ENCODE measurements at regions not wholly inside any gene's neighbourhood (a gene's known extent, or its start where the extent isn't known, plus 50 kb on each side); places are given as distances from the start of the nearest gene placed in this dataset.
A peak's percentile ranks its signal among the peaks of the same experiment; 100 is the strongest.

DNA sequence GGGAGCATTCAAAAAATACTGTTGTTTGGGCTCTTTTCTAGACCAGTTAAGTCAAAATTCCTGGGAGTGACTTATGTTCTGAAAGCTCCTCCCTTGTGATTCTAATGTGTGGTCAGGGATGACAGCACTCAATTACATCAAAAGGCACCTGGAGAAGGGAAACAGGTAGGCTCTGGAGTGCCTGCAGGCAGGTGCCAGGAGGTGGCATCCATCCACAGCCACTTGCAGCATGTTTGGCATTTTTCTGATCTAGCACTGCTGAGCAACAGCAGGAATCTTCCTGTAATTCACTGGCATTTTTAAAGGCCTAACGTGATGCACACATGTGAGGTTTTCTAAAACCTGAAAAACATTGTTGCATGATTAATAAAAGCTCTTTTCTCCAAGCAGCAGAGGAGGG is 94.6 kb downstream of the CCNA1 start:
- H3K27ac ChIP-seq = no peak overlapping the region
- H3K27me3 ChIP-seq = no peaks in the 10 kb centered on the region
- peaks cover under 1 to 3% of the 10 kb centered on the region in 2 donors for H3K4me1 ChIP-seq
- H3K36me3 ChIP-seq = no peaks in the 10 kb centered on the region
- DNase-seq (no peak), ATAC-seq (peak; percentile 68)
- intact Hi-C loops (cut with DNase I) = no loop called here
- TF ChIP-seq, protein P1, sequence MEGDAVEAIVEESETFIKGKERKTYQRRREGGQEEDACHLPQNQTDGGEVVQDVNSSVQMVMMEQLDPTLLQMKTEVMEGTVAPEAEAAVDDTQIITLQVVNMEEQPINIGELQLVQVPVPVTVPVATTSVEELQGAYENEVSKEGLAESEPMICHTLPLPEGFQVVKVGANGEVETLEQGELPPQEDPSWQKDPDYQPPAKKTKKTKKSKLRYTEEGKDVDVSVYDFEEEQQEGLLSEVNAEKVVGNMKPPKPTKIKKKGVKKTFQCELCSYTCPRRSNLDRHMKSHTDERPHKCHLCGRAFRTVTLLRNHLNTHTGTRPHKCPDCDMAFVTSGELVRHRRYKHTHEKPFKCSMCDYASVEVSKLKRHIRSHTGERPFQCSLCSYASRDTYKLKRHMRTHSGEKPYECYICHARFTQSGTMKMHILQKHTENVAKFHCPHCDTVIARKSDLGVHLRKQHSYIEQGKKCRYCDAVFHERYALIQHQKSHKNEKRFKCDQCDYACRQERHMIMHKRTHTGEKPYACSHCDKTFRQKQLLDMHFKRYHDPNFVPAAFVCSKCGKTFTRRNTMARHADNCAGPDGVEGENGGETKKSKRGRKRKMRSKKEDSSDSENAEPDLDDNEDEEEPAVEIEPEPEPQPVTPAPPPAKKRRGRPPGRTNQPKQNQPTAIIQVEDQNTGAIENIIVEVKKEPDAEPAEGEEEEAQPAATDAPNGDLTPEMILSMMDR (IDR thresholded peaks at IDR 0.05) = no peak
- H3K4me3 ChIP-seq = no peak overlapping the region
- H3K9me3 ChIP-seq = no peaks in the 10 kb centered on the region

DNA sequence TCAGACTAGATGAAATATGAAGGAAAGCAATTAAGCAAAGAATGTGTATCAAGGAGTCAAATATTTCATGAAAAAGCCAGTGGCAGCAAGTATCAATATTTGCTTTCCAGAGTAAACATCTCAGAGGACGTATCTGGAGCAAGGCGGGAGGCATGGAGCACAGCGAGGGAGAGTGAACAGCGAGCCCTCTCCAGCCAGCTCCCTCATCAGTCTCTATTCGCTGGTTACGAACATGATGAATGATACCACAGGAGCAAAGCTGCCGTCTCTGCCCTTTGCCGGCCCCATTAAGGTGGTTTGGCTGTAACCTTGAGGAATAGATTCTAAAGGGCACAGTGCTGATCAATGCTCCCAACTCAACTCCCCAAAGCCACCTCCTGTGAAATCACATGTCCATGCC is 95.8 kb downstream of the CCNA1 start:
- H3K9me3 ChIP-seq = no peaks in the 10 kb centered on the region
- ATAC-seq = peak; percentile 57

DNA sequence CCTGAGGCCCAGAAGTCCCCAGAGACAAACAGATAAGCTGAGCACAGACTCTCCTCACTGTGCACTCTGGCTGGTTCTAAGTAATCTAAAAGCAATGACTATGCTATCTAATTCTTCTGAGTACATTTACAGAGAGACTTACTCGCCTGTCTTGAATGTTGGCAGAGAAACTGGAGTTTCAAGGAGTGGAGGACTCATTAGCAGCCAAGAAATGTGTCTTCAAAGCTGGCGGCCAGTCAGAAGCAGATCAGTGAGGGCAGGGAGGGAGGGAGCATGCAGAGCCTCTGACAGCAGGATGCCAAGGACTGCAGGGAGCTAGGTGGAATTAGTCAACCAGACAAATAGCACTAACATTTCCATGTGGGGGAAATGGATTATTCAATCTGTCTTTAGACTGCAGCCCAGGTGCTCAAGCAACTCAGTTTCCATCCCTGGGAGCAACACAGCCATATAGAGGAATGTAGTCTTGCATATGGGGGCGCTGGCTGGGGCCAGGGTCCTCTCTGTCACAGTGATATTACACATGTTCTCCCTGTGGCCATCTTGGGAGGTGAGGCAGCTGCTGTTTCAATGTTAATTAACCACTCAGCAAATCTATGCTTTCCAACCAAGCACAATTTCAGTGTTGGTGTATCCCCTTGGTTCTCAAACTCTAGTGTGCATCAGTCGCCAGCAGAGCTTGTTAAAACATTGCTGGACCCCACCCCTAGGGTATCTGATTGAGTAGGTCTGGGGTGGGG is 97.9 kb downstream of the CCNA1 start:
- intact Hi-C loops (cut with DNase I) = no loop called here
- TF ChIP-seq, protein P1 (IDR thresholded peaks at IDR 0.05) = no peak
- H3K4me1 ChIP-seq = peaks cover 4 to 9% of the 10 kb centered on the region in 2 donors
- H3K36me3 ChIP-seq = no peaks in the 10 kb centered on the region
- DNase-seq (peak in 2 of 4 donors; percentile 26 to 43), ATAC-seq (peak; percentile 56)
- no peaks in the 10 kb centered on the region for H3K9me3 ChIP-seq
- H3K27me3 ChIP-seq = no peaks in the 10 kb centered on the region
- H3K4me3 ChIP-seq = no peak overlapping the region
- H3K27ac ChIP-seq = no peak overlapping the region

More for the DNA sequence above, 95.8 kb downstream of the CCNA1 start:
- H3K4me1 ChIP-seq = peaks cover 4 to 7% of the 10 kb centered on the region in 2 donors
- TF ChIP-seq, protein P1 (IDR thresholded peaks at IDR 0.05) = no peak
- no peak overlapping the region for H3K27ac ChIP-seq
- H3K36me3 ChIP-seq = no peaks in the 10 kb centered on the region
- intact Hi-C loops (cut with DNase I) = no loop called here
- DNase-seq = no peak
- no peaks in the 10 kb centered on the region for H3K27me3 ChIP-seq
- H3K4me3 ChIP-seq = no peak overlapping the region

DNA sequence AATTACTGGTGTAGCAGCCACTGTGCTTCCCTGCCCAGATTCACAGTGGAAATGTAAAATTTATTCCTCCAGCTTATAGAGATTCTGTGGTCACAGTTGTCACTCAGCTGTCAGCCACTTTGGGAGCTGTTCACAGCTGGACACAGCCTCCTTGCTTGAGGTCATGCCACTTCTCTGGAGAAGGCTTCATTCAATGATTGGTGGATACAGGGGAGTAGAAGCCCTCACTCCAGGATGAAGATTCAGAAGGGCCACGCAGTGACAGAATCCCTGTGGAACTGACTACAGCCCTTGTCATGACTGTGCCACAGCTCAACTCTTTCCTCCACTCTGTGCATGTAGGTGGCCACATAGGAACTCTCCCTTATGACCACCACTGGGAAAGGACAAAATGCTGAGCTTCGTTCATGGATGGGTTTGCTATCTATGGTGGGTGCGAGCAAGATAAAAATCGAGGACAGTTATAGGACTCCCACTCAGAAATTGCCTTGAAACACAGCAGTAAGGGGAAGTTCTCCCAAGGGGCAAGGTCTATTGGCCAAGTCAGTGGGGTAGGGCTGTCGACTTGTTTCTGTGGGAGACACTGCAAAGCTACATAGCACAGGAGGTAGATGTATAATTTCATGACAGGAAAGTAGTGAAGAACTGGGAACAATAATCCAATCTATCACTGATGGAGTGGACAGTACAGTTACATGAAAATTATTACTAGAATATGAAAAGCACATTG is 98.7 kb downstream of the CCNA1 start:
- Histone ChIP-seq H3K4me1 (peaks cover 4 to 9% of the 10 kb centered on the region in 2 donors), H3K27ac (no peak overlapping the region), H3K27me3 (no peaks in the 10 kb centered on the region), H3K4me3 (no peak overlapping the region), H3K9me3 (no peaks in the 10 kb centered on the region), H3K36me3 (no peaks in the 10 kb centered on the region)
- TF ChIP-seq, protein P1 (IDR thresholded peaks at IDR 0.05) = no peak
- no peak for ATAC-seq
- DNase-seq = no peak
- intact Hi-C loops (cut with DNase I) = no loop called here

DNA sequence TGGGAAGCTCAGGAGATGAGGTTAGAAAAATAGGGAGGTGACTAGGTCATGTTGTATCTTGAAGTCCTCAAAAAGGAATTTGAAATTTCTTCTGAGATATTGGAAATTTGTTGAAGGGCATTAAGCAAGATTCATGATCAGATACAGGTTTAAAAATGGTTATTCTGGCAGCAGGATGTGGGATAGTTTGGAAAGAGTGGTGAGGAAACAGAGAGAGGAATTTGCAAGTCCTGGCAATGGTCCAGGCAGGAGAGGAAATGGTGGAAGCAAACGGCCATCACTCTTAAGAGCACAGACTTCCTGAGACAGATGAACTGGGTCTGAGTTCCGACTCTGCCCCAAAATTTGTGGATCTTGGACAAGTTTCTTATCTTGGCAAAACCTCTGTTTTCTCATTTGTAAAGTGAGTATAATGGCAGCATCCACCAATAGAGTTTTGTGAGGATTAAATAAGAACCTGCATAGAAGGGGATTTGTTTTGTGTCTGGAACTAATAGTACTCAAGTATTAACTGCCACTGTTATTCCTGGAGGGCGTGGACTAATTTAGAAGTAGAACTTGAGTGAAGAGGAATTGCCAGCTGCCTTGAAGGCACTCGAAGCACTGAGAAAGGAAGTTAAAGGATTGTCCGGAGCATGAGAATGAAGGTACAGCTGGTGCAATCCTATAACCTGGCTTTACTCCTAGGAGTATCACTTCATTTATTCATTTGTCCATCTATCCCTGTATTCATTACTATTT is 99.6 kb downstream of the CCNA1 start:
- TF ChIP-seq, protein P1 (IDR thresholded peaks at IDR 0.05) = no peak
- H3K27me3 ChIP-seq = no peaks in the 10 kb centered on the region
- no peak overlapping the region for H3K27ac ChIP-seq
- no peak overlapping the region for H3K4me3 ChIP-seq
- DNase-seq (peak in 1 of 4 donors; percentile 20), ATAC-seq (peak; percentile 72)
- peaks cover 4 to 9% of the 10 kb centered on the region in 2 donors for H3K4me1 ChIP-seq
- intact Hi-C loops (cut with DNase I) = no loop called here
- no peaks in the 10 kb centered on the region for H3K9me3 ChIP-seq
- H3K36me3 ChIP-seq = no peaks in the 10 kb centered on the region

All from left lung (tissue), 4 donors.